Kidney (tissue), 13 donors: ENCODE measurements at regions not wholly inside any gene's neighbourhood (a gene's known extent, or its start where the extent isn't known, plus 50 kb on each side); places are given as distances from the start of the nearest gene placed in this dataset.

ENCODE experiments used
- DNase-seq, 5 donors: peaks; one replicate each; pipeline ENCODE4 v3.0.0-alpha.2; 2013 to 2020
- FAIRE-seq: peaks from 2 replicates; lab custom pipeline; 2012; peaks lifted over from hg19 to GRCh38; lab: Jason Lieb, UNC
- H3K27ac ChIP-seq, 2 donors: one replicate each; pipeline ENCODE4 v1.7.0; 2013; ENCODE audit warnings: low read depth in 2 of 2, low read length in 2 of 2, inconsistent platforms in 1 of 2
- H3K27me3 ChIP-seq: one replicate; pipeline ENCODE4 v1.7.1; 2013; ENCODE audit warnings: low read length, inconsistent platforms; ENCODE audit not compliant: control insufficient read depth, insufficient read depth
- H3K36me3 ChIP-seq, 3 donors: one replicate each; pipeline versions ENCODE4 v1.7.0 to v1.7.1; 2013; ENCODE audit warnings: low read length in 3 of 3, control low read depth in 1 of 3, inconsistent platforms in 1 of 3; ENCODE audit not compliant: insufficient read depth in 3 of 3, control insufficient read depth in 2 of 3
- H3K4me1 ChIP-seq, 3 donors: one replicate each; pipeline versions ENCODE4 v1.7.0 to v1.7.1; 2013; ENCODE audit warnings: low read length in 3 of 3, inconsistent platforms in 1 of 3, low read depth in 1 of 3; ENCODE audit not compliant: control insufficient read depth in 2 of 3, insufficient read depth in 2 of 3
- H3K4me3 ChIP-seq, 3 donors: one replicate each; pipeline versions ENCODE4 v1.7.0 to v1.8.1; 2013; ENCODE audit warnings: low read length in 3 of 3, control low read depth in 1 of 3, inconsistent platforms in 1 of 3
- H3K9ac ChIP-seq, 3 donors: one replicate each; pipeline versions ENCODE4 v1.7.0 to v1.7.1; 2013; ENCODE audit warnings: low read length in 3 of 3, control low read depth in 1 of 3, inconsistent platforms in 1 of 3
- H3K9me3 ChIP-seq, 3 donors: one replicate each; pipeline versions ENCODE4 v1.7.0 to v1.7.1; 2013; ENCODE audit warnings: low read length in 3 of 3, control low read depth in 1 of 3, inconsistent platforms in 1 of 3; ENCODE audit not compliant: control insufficient read depth in 2 of 3, insufficient read depth in 1 of 3
- intact Hi-C: fragments of 100-400 bp; cut with DNase I; formaldehyde crosslinking; loops from one replicate; pipeline ENCODE4 v1.11.1; 2022
- TF ChIP-seq, protein P1 (sequence below): IDR thresholded peaks from 3 replicates; pipeline ENCODE4 v1.5.1; 2012; ENCODE audit warnings: mild to moderate bottlenecking, moderate library complexity, borderline replicate concordance; ENCODE audit not compliant: insufficient read depth; ENCODE audit errors: extremely low read depth
- donor health status: control.
- donor health status: control.
- donor health status: control.
- donor health status: control.
- donor health status: control.
- donor health status: DM: yes; HTN: yes; CAD: no.
- donor health status: Normal renal cell carcinoma (clear cell type).

DNA sequence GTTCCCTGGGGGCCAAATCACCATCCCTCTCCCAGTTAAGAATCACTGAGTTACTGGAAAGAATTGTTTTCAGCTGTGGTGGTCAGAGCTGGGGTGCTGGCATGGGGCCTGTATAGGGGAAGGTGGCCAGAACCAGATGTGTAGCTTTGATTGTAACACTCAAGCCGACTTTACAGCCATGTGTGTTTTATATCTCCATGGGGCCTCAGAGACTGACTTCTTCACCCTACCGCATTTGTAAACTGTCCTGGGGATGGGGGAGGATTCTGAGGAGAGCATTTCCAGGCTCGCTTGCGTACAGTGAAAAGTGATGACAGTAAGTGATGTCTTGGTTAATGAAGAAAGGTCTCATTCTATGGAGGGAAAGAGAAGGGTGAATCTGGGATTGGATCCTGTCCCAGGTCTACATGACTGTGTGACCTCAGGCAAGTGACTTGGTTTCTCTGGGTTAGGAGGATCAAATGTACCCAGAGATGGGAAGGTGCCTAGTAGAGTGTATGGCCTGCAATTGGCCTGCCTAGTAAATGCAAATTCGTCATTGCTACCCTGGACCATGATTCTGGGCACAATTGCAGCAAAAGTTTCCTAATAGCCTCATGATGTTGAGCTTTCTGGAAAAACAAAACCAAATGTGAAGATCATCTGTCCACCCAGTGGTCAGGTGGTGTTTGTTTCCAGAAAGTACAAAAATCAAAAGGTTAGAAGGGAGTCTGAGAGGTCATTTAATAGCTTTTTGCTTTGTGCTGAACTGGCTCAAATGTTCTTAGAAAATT, 49.7 kb upstream of the RCC2 start:
- TF ChIP-seq, protein P1, sequence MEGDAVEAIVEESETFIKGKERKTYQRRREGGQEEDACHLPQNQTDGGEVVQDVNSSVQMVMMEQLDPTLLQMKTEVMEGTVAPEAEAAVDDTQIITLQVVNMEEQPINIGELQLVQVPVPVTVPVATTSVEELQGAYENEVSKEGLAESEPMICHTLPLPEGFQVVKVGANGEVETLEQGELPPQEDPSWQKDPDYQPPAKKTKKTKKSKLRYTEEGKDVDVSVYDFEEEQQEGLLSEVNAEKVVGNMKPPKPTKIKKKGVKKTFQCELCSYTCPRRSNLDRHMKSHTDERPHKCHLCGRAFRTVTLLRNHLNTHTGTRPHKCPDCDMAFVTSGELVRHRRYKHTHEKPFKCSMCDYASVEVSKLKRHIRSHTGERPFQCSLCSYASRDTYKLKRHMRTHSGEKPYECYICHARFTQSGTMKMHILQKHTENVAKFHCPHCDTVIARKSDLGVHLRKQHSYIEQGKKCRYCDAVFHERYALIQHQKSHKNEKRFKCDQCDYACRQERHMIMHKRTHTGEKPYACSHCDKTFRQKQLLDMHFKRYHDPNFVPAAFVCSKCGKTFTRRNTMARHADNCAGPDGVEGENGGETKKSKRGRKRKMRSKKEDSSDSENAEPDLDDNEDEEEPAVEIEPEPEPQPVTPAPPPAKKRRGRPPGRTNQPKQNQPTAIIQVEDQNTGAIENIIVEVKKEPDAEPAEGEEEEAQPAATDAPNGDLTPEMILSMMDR: no peak
- intact Hi-C loops: no loop called here
- no peak overlapping the region for H3K9ac ChIP-seq
- FAIRE-seq: no peak
- no peak overlapping the region for H3K27ac ChIP-seq
- no peaks in the 10 kb centered on the region for H3K9me3 ChIP-seq
- H3K4me3 ChIP-seq: no peak overlapping the region
- peak in 4 of 5 donors; percentile 42 to 76 (median 61) for DNase-seq
- H3K36me3 ChIP-seq: no peaks in the 10 kb centered on the region
- no peaks in the 10 kb centered on the region for H3K4me1 ChIP-seq
- H3K27me3 ChIP-seq: no peaks in the 10 kb centered on the region
